ENCODE measurements at regions not wholly inside any gene's neighbourhood (a gene's known extent, or its start where the extent isn't known, plus 50 kb on each side); places are given as distances from the start of the nearest gene placed in this dataset.

DNA sequence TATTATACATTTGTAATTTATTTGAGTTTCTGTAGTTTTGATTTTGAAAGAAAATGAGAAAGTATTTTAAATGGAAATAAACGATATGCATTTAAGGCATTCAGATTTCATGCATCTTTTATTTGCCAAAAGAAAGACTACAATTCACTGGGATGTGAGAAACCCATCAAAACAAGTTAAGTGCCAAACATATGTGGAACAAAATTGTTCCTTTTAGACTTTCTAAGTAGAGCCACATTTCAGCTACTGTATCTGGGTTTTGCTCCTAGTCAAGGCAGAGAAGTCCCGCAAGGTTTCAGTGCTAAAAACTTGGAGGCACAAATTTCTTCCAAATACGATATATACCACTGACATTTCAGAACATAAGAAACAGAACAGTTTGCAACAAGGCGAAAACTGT is 1191.9 kb downstream of the SLITRK5 start:
- TF ChIP-seq BHLHE40 (IDR thresholded peaks at IDR 0.05; ENCODE audit: low read depth, low read length), result no peak
- TF ChIP-seq CTCF (conservative IDR thresholded peaks at IDR 0.05; ENCODE audit: low read depth, low read length), result no peak
- no peak for TF ChIP-seq RAD21 (IDR thresholded peaks at IDR 0.05; ENCODE audit: low read length)
- no peak for TF ChIP-seq POLR2A (IDR thresholded peaks at IDR 0.05; ENCODE audit: low read depth, low read length)
- TF ChIP-seq, protein P1, sequence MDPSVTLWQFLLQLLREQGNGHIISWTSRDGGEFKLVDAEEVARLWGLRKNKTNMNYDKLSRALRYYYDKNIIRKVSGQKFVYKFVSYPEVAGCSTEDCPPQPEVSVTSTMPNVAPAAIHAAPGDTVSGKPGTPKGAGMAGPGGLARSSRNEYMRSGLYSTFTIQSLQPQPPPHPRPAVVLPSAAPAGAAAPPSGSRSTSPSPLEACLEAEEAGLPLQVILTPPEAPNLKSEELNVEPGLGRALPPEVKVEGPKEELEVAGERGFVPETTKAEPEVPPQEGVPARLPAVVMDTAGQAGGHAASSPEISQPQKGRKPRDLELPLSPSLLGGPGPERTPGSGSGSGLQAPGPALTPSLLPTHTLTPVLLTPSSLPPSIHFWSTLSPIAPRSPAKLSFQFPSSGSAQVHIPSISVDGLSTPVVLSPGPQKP (IDR thresholded peaks at IDR 0.05; ENCODE audit: borderline replicate concordance, low read depth, low read length), result no peak
- TF ChIP-seq RCOR1 (IDR thresholded peaks at IDR 0.05; ENCODE audit: insufficient replicate concordance, low read length), result no peak
- TF ChIP-seq CEBPB (IDR thresholded peaks at IDR 0.05; ENCODE audit: low read depth, low read length), result no peak
- TF ChIP-seq RFX5 (IDR thresholded peaks at IDR 0.05; ENCODE audit: low read depth, low read length), result no peak
- TF ChIP-seq SMC3 (IDR thresholded peaks at IDR 0.05; ENCODE audit: low read depth, low read length), result no peak
- TF ChIP-seq NFE2L2 (IDR thresholded peaks at IDR 0.05; ENCODE audit: low read depth, low read length), result no peak

All from IMR-90 (cell line).